NCI-H1417 treated with DMSO at 0.1 percent for 48 hours (cell line): ENCODE measurements at regions not wholly inside any gene's neighbourhood (a gene's known extent, or its start where the extent isn't known, plus 50 kb on each side); places are given as distances from the start of the nearest gene placed in this dataset.
"Not testable (repeated sequence)": the region's sequence is repeated elsewhere in the genome, so short reads cannot be mapped to it uniquely, and the experiment has no call there.

Experiments used
- DNase-seq: peaks from one replicate; lab custom pipeline; 2025; lab: John Stamatoyannopoulos, UW

DNA sequence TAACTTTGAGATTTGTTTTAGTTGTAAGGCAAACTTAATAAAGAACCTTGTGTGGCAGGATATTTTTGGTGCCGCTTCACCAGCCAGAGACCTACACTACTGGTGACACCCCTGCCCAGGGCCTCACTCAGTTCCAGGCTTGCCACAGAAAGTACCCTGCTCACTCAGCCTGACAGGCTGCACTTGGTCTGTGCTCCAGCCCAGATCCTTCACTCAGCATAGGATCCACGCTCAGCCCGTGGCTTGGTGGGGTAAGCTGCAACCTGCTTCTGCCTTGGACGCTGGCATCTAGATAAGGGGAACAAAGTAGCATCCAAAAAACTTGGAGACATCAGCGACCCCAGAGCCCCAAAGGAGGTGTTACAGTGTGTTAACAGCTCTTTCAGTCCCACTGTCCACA is 825.5 kb downstream of the EPHA3 start:
- DNase-seq, result no peak

DNA sequence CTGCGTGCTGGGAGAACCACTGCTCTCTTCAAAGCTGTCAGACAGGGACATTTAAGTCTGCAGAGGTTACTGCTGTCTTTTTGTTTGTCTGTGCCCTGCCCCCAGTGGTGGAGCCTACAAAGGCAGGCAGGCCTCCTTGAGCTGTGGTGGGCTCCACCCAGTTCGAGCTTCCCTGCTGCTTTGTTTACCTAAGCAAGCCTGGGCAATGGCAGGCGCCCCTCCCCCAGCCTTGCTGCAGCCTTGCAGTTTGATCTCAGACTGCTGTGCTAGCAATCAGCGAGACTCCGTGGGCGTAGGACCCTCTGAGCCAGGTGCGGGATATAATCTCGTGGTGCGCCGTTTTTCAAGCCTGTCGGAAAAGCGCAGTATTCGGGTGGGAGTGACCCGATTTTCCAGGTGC is 837.0 kb downstream of the EPHA3 start:
- DNase-seq, result not testable (repeated sequence)

DNA sequence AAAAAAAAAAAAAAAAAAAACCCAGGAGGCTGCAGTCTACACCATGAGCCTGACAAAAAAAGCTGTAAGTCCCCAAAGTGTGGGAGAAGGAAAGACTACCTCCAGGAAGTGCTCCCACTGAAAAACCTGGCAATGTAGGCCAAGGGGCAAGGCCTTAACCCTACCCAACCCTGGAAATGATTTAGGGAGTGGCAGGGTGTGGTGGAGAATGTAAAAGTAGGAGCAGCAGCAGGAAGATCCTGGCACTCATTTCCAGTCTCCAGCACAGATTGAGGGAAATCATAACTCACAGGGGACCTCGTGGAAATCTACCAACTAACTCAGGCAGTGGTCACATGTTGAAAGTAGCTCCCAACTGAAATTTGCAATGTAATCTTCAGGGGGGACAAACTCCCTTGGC is 839.5 kb downstream of the EPHA3 start:
- DNase-seq, result no peak

GRCh38 chr3:89947337-89947954 is 840.0 kb downstream of the EPHA3 start:
- no peak for DNase-seq

- DNase-seq, result no peak
Observed at GRCh38 chr3:89948008-89948407, 840.6 kb downstream of the EPHA3 start.

DNA sequence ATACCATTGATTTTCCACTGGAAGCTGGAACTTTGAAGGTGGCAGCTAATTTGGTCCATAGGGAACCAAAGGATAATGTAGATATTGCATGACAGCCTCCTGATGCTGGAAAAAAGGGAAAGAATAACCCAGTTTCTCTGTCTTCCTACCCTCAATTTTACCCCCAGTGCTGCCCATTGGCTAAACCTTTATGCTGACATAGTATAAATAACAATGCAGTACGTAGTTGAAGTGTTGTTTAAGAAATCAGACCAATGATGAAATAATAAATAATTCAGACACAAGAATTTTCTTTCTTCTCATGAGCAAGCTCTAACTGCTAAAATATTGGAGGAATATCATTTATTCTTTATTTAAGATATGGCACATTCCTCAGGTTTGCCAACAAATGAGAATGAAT is 843.4 kb downstream of the EPHA3 start:
- DNase-seq, result no peak

DNA sequence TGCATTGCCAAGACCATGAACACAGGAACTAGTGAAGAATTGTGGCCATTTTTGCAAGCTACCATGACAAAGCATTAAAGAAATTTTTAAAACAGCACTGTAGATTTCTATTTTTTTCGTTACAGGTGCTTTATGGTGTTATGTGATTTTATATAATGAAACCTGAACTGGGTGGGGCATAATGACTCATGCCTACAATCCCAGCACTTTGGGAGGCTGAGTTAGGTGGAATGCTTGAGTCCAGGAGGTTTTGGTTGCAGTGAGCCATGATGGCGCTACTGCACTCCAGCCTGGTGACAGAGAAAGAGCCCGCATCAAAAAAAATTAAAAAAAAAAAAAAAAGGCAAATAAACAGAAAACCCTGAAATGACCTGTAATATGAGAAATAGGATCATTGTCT is 846.7 kb downstream of the EPHA3 start:
- DNase-seq, result no peak

- no peak for DNase-seq
Observed at GRCh38 chr3:89955156-89955555, 847.7 kb downstream of the EPHA3 start.

DNA sequence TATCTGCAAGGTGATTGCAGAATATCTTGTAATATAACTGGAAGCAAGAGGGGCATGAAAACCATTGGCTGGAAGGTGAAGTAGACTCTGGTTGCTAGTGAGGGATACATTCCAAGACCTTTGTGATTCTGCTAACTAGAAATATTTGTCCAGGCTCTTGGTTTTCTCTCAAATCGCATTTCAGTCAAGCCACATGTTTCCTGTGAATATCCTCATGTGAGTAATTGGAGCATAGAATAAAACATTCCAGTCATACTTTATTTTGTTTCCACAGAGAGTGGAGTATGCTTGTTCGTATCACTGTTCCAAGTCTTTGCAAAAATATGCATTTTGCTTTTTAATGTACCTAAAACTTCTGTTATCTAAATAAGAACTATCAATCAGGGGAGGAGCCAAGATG is 850.0 kb downstream of the EPHA3 start:
- DNase-seq, result no peak

DNA sequence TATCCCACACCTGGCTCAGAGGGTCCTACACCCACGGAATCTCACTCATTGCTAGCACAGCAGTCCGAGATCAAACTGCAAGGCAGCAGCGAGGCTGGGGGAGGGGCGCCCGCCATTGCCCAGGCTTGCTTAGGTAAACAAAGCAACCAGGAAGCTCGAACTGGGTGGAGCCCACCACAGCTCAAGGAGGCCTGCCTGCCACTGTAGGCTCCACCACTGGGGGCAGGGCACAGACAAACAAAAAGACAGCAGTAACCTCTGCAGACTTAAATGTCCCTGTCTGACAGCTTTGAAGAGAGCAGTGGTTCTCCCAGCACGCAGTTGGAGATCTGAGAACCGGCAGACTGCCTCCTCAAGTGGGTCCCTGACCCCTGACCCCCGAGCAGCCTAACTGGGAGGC is 850.7 kb downstream of the EPHA3 start:
- not testable (repeated sequence) for DNase-seq

GRCh38 chr3:89964347-89964746 is 856.9 kb downstream of the EPHA3 start:
- no peak for DNase-seq

- DNase-seq, result no peak
Observed at GRCh38 chr3:89966877-89967665, 859.6 kb downstream of the EPHA3 start.

GRCh38 chr3:89971329-89971728 is 863.9 kb downstream of the EPHA3 start:
- DNase-seq, result no peak

GRCh38 chr3:89973156-89973555 is 865.7 kb downstream of the EPHA3 start:
- DNase-seq, result no peak

- no peak for DNase-seq
Observed at GRCh38 chr3:89974903-89975519, 867.6 kb downstream of the EPHA3 start.

DNA sequence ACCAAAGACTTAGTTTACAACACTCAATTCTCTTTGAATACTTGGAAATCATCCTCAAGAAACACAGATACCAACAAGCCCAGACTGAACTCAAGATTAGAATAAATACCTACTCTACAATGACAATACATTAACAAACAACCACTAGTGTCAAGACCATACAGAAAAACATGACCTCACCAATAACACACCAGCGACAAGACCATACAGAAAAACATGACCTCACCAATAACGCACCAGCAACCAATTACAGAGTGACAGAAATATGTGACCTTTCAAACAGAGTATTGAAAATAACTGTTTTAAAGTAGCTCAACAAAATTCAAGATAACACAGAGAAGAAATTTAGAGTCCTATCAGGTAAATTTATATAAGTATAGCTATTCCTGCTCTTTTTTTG is 876.0 kb downstream of the EPHA3 start:
- no peak for DNase-seq

GRCh38 chr3:90005281-90005847 is 897.9 kb downstream of the EPHA3 start:
- DNase-seq, result no peak

GRCh38 chr3:90007778-90008499 is 900.5 kb downstream of the EPHA3 start:
- DNase-seq, result no peak

DNA sequence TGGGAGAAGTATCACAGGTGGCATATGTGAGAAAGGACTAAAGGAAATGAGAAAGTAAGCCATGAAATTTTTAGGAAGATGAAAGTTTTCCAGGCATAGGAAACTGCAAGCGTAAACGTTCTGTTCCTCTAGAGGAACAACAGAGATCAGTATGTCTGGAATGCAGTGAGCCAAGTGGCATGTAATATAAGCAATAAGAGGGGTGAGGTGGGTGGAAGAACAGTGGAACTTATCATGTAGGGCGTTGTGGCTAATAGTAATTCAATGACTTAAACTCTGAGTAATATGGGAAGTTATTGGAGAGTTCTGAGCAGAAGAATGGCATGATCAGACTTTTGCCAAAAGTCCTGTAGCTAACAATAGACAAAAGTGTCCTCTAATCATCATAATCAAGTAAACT is 902.9 kb downstream of the EPHA3 start:
- DNase-seq, result no peak

- no peak for DNase-seq
Observed at GRCh38 chr3:90011131-90011530, 903.7 kb downstream of the EPHA3 start.

DNA sequence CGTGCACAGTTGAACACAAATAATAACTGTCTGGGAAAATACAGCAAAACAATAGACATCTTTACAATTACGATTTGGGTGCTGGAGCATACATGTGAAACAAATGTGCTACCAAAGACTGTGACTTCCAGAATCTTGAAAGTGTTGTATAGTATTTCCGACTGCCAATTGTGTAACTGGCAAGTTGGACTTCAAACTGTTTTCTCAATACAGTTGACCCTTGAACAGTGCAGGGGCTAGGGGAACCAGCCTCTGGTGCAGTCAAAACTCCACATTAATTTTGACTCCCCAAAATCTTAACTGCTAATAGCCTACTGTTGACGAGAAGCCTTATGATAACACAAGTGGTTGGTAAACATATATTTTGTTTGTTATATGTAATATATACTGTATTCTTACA is 904.2 kb downstream of the EPHA3 start:
- DNase-seq, result no peak

GRCh38 chr3:90011996-90012395 is 904.6 kb downstream of the EPHA3 start:
- DNase-seq, result no peak
